Tibial nerve (tissue), 4 donors: ENCODE measurements at regions not wholly inside any gene's neighbourhood (a gene's known extent, or its start where the extent isn't known, plus 50 kb on each side); places are given as distances from the start of the nearest gene placed in this dataset.

ENCODE experiments used
- DNase-seq, 2 donors: peaks; one replicate each; pipeline ENCODE4 v3.0.0-alpha.2; 2019; ENCODE audit warnings: low spot score in 2 of 2
- H3K27ac ChIP-seq, 4 donors: fragments of 200-600 bp; sonication (generic) in 3 of 4; one replicate each; pipeline ENCODE4 v1.5.1; 2017 to 2019; ENCODE audit warnings: mild to moderate bottlenecking in 1 of 4
- H3K27me3 ChIP-seq, 2 donors: fragments of 200-600 bp; sonication (generic) in 1 of 2; one replicate each; pipeline versions ENCODE4 v1.5.1 to v1.6.0; 2017 to 2019
- H3K36me3 ChIP-seq, 3 donors: fragments of 200-600 bp; sonication (generic); one replicate each; pipeline ENCODE4 v1.5.1; 2018 to 2019
- H3K4me1 ChIP-seq, 4 donors: fragments of 200-600 bp; sonication (generic) in 3 of 4; one replicate each; pipeline ENCODE4 v1.5.1; 2017 to 2019
- H3K4me3 ChIP-seq, 4 donors: fragments of 200-600 bp; sonication (generic) in 3 of 4; one replicate each; pipeline ENCODE4 v1.5.1; 2017 to 2019; ENCODE audit warnings: mild to moderate bottlenecking in 1 of 4, moderate library complexity in 1 of 4
- H3K9me3 ChIP-seq, 4 donors: fragments of 200-600 bp; sonication (generic) in 3 of 4; one replicate each; pipeline ENCODE4 v1.5.1; 2017 to 2019
- CTCF ChIP-seq, 5 experiments: fragments of 200-600 bp in 3 of 5; fragments of 450-650 bp in 2 of 5; sonication (generic) in 3 of 5; IDR thresholded peaks; one replicate each; pipeline ENCODE4 v1.5.1; 2016 to 2019; ENCODE audit warnings: antibody characterized with exemption in 5 of 5, mild to moderate bottlenecking in 3 of 5, moderate library complexity in 2 of 5
- EP300 ChIP-seq, 2 donors: sonication (generic); formaldehyde crosslinking; IDR thresholded peaks; one replicate each; pipeline ENCODE4 v1.6.1; 2017; ENCODE audit warnings: antibody characterized with exemption in 2 of 2, mild to moderate bottlenecking in 1 of 2
- POLR2A ChIP-seq, 2 donors: fragments of 450-650 bp; IDR thresholded peaks; one replicate each; pipeline ENCODE4 v1.6.1; 2017; ENCODE audit warnings: antibody characterized with exemption in 2 of 2, mild to moderate bottlenecking in 2 of 2, moderate library complexity in 2 of 2
- WGBS, 2 donors: methylation state at CpG; one replicate each; pipeline ENCODE4 v1.1.5; 2018; 5-methylcytosine and 5-hydroxymethylcytosine counted together

GRCh38 chr10:8752146-8752843 is 697.8 kb downstream of the GATA3 start:
- Histone ChIP-seq H3K27me3 (no peaks in the 10 kb centered on the region), H3K9me3 (no peaks in the 10 kb centered on the region), H3K4me3 (no peak overlapping the region), H3K27ac (no peak overlapping the region), H3K36me3 (no peaks in the 10 kb centered on the region), H3K4me1 (no peaks in the 10 kb centered on the region)
- TF ChIP-seq EP300 (IDR thresholded peaks at IDR 0.05) (no peak), POLR2A (IDR thresholded peaks at IDR 0.05) (no peak), CTCF (IDR thresholded peaks at IDR 0.05) (no peak)
- no peak for DNase-seq
- 76 to 78% methylated on average over 7 of the region's 7 CpGs for WGBS, 2 donors

- Histone ChIP-seq H3K9me3 (no peaks in the 10 kb centered on the region), H3K4me1 (no peaks in the 10 kb centered on the region), H3K4me3 (no peak overlapping the region), H3K27ac (no peak overlapping the region), H3K27me3 (no peaks in the 10 kb centered on the region), H3K36me3 (no peaks in the 10 kb centered on the region)
- WGBS, 2 donors: 52 to 58% methylated on average over 4 of the region's 4 CpGs
- DNase-seq: no peak
- TF ChIP-seq EP300 (IDR thresholded peaks at IDR 0.05) (no peak), CTCF (IDR thresholded peaks at IDR 0.05) (no peak), POLR2A (IDR thresholded peaks at IDR 0.05) (no peak)
These were observed 703.5 kb downstream of the GATA3 start for GRCh38 chr10:8758029-8758428.

GRCh38 chr10:8766899-8767298 is 712.4 kb downstream of the GATA3 start:
- Histone ChIP-seq H3K9me3 (no peaks in the 10 kb centered on the region), H3K36me3 (no peaks in the 10 kb centered on the region), H3K27ac (no peak overlapping the region), H3K4me3 (no peak overlapping the region), H3K27me3 (no peaks in the 10 kb centered on the region), H3K4me1 (no peaks in the 10 kb centered on the region)
- WGBS, 2 donors: 87 to 88% methylated on average over 4 of the region's 4 CpGs
- TF ChIP-seq CTCF (IDR thresholded peaks at IDR 0.05) (no peak), EP300 (IDR thresholded peaks at IDR 0.05) (no peak), POLR2A (IDR thresholded peaks at IDR 0.05) (no peak)
- DNase-seq: no peak

- Histone ChIP-seq H3K9me3 (no peaks in the 10 kb centered on the region), H3K36me3 (no peaks in the 10 kb centered on the region), H3K27me3 (no peaks in the 10 kb centered on the region), H3K4me3 (no peak overlapping the region), H3K27ac (no peak overlapping the region), H3K4me1 (no peaks in the 10 kb centered on the region)
- TF ChIP-seq EP300 (IDR thresholded peaks at IDR 0.05): no peak
- no peak for TF ChIP-seq CTCF (IDR thresholded peaks at IDR 0.05)
- TF ChIP-seq POLR2A (IDR thresholded peaks at IDR 0.05): no peak
- WGBS, 2 donors: 80 to 81% methylated on average over 5 of the region's 5 CpGs
- no peak for DNase-seq
These were observed 713.1 kb downstream of the GATA3 start for GRCh38 chr10:8767591-8767990.

GRCh38 chr10:8768341-8768740 is 713.9 kb downstream of the GATA3 start:
- H3K27me3 ChIP-seq: no peaks in the 10 kb centered on the region
- no peak for TF ChIP-seq CTCF (IDR thresholded peaks at IDR 0.05)
- TF ChIP-seq EP300 (IDR thresholded peaks at IDR 0.05): no peak
- no peak for TF ChIP-seq POLR2A (IDR thresholded peaks at IDR 0.05)
- DNase-seq: no peak
- H3K36me3 ChIP-seq: no peaks in the 10 kb centered on the region
- no peak overlapping the region for H3K27ac ChIP-seq
- H3K4me1 ChIP-seq: no peaks in the 10 kb centered on the region
- no peak overlapping the region for H3K4me3 ChIP-seq
- H3K9me3 ChIP-seq: no peaks in the 10 kb centered on the region
